DOHH2 (cell line): ENCODE measurements at regions not wholly inside any gene's neighbourhood (a gene's known extent, or its start where the extent isn't known, plus 50 kb on each side); places are given as distances from the start of the nearest gene placed in this dataset.

ENCODE experiments used
- CTCF ChIP-seq: fragments of 200-600 bp; sonication (generic); IDR thresholded peaks from one replicate; pipeline ENCODE4 v1.5.1; 2014; ENCODE audit warnings: antibody characterized with exemption, mild to moderate bottlenecking, low read depth, low read length; ENCODE audit not compliant: poor library complexity, severe bottlenecking
- EZH2phosphoT487 ChIP-seq: fragments of 200-600 bp; sonication (generic); IDR thresholded peaks from 2 replicates; pipeline ENCODE4 v1.6.1; 2017; ENCODE audit warnings: borderline replicate concordance, mild to moderate bottlenecking, antibody characterized with exemption, low read length, moderate library complexity, mixed read lengths

- TF ChIP-seq CTCF, result no peak
- TF ChIP-seq EZH2phosphoT487, result no peak
These were observed 145.6 kb upstream of the KLHL1 start for GRCh38 chr13:70253834-70254233.
